K562 (cell line): ENCODE measurements at regions not wholly inside any gene's neighbourhood (a gene's known extent, or its start where the extent isn't known, plus 50 kb on each side); places are given as distances from the start of the nearest gene placed in this dataset.

Experiments used
- ATAC-seq: fragments of 200-7000 bp; cut with Tn5 transposase; 3 replicates; pipeline ENCODE4 v1.9.1; 2020; ENCODE audit warnings: moderate library complexity
- BruUV-seq: library from RNA; stranded (reverse); fragments of 400-500 nt; replicated peaks from 2 replicates; lab custom pipeline; 2021; lab: Mats Ljungman, UMichigan
- CTCF ChIA-PET: fragments of 300-600 bp; formaldehyde crosslinking; extraction: SDS; loops from one replicate; lab custom pipeline; 2021; ENCODE audit warnings: low intra/inter-chr PET ratio; lab: Yijun Ruan, JAX
- POLR2A ChIA-PET: fragments of 300-600, 350-650 bp; sonication (Branson Sonifier 250); formaldehyde crosslinking; extraction: SDS; loops from one replicate; lab custom pipeline; 2021; ENCODE audit warnings: antibody characterized with exemption, inconsistent platforms; lab: Yijun Ruan, JAX
- DNase-seq, 4 experiments: peaks; one replicate each; pipeline versions ENCODE4 v3.0.0 to v3.0.0-alpha.2; 2011 to 2018; ENCODE audit warnings: low spot score in 3 of 4, mixed read lengths in 3 of 4; ENCODE audit errors: extremely low read depth in 1 of 4
- FAIRE-seq: peaks from 2 replicates; lab custom pipeline; 2011; peaks lifted over from hg19 to GRCh38; lab: Jason Lieb, UNC
- H2AFZ ChIP-seq: 2 replicates; pipeline ENCODE4 v1.6.0; 2011; ENCODE audit warnings: low read depth, low read length, control low read depth, inconsistent platforms
- H3K27ac ChIP-seq: fragments of 200-600 bp; 3 replicates; pipeline ENCODE4 v1.8.0; 2011; ENCODE audit warnings: low read depth, mild to moderate bottlenecking, control low read depth, inconsistent platforms, low read length, moderate library complexity, mixed read lengths; ENCODE audit errors: extremely low read depth
- H3K27me3 ChIP-seq, 2 experiments: fragments of 300-600 bp in 1 of 2; 2 replicates in 1 of 2; 3 replicates in 1 of 2; pipeline versions ENCODE4 v1.6.0 to v1.8.0; 2011; ENCODE audit warnings: inconsistent platforms in 2 of 2, low read length in 2 of 2, mild to moderate bottlenecking in 1 of 2, mixed read lengths in 1 of 2, moderate library complexity in 1 of 2; ENCODE audit not compliant: control insufficient read depth in 2 of 2, insufficient read depth in 2 of 2
- H3K36me3 ChIP-seq: fragments of 300-600 bp; 3 replicates; pipeline ENCODE4 v1.8.0; 2011; ENCODE audit warnings: mild to moderate bottlenecking, low read length, inconsistent platforms; ENCODE audit not compliant: control insufficient read depth, insufficient read depth
- H3K4me1 ChIP-seq, 2 experiments: fragments of 200-600 bp in 1 of 2; replicated peaks in 1 of 2; 2 replicates in 1 of 2; 3 replicates in 1 of 2; pipeline versions ENCODE4 v1.5.1 to v1.8.0; 2011; ENCODE audit warnings: inconsistent platforms in 2 of 2, low read length in 2 of 2, mild to moderate bottlenecking in 1 of 2, mixed read lengths in 1 of 2, moderate library complexity in 1 of 2; ENCODE audit not compliant: control insufficient read depth in 2 of 2, insufficient read depth in 2 of 2
- H3K4me2 ChIP-seq: 2 replicates; pipeline ENCODE4 v1.6.1; 2011; ENCODE audit warnings: low read length, control low read depth, inconsistent platforms, mixed read lengths; ENCODE audit not compliant: insufficient read depth
- H3K4me3 ChIP-seq: fragments of 200-600 bp; sonication (generic), shearing (Covaris generic); 2 replicates; pipeline ENCODE4 v1.5.1; 2016; ENCODE audit warnings: control low read depth, inconsistent platforms
- H3K79me2 ChIP-seq: fragments of 200-600 bp; 3 replicates; pipeline ENCODE4 v1.8.0; 2011; ENCODE audit warnings: low read length, inconsistent platforms; ENCODE audit not compliant: control insufficient read depth, insufficient read depth
- H3K9ac ChIP-seq, 2 experiments: 2 replicates each; pipeline versions ENCODE4 v1.6.0 to v1.6.1; 2011; ENCODE audit warnings: low read depth in 2 of 2, low read length in 2 of 2, control low read depth in 1 of 2, inconsistent platforms in 1 of 2, mild to moderate bottlenecking in 1 of 2, mixed read lengths in 1 of 2; ENCODE audit not compliant: insufficient read depth in 1 of 2
- H3K9me1 ChIP-seq: one replicate; pipeline ENCODE4 v1.6.0; 2011; ENCODE audit warnings: inconsistent platforms, mild to moderate bottlenecking, low read length, moderate library complexity; ENCODE audit not compliant: control insufficient read depth, insufficient read depth
- H3K9me3 ChIP-seq: replicated peaks from 2 replicates; pipeline ENCODE4 v1.5.1; 2011; ENCODE audit warnings: low read depth, low read length, inconsistent platforms; ENCODE audit not compliant: control insufficient read depth, insufficient read depth
- H4K20me1 ChIP-seq: replicated peaks from 2 replicates; pipeline ENCODE4 v1.6.1; 2011; ENCODE audit warnings: low read length, inconsistent platforms, mixed read lengths; ENCODE audit not compliant: control insufficient read depth, insufficient read depth
- CHD2 ChIP-seq: IDR thresholded peaks from 2 replicates; pipeline ENCODE4 v1.6.1; 2011; ENCODE audit warnings: low read depth, low read length
- ETV1 ChIP-seq: fragments of 450-650 bp; conservative IDR thresholded peaks from 2 replicates; pipeline ENCODE4 v1.6.1; 2016; ENCODE audit warnings: missing genetic modification characterization, control low read depth, low read depth, missing compliant biosample characterization
- KDM1A ChIP-seq, 2 experiments: fragments of 450-650 bp; IDR thresholded peaks; 2 replicates each; pipeline ENCODE4 v1.6.1; 2016; ENCODE audit warnings: mild to moderate bottlenecking in 2 of 2
- NR2C2 ChIP-seq, 2 experiments: fragments of 200-800 bp in 1 of 2; sonication (Bioruptor generic) in 1 of 2; sonication (generic) in 1 of 2; formaldehyde crosslinking in 1 of 2; IDR thresholded peaks; 2 replicates each; pipeline versions ENCODE4 v1.6.1 to v1.8.0; 2016 to 2022; ENCODE audit warnings: mild to moderate bottlenecking in 1 of 2, missing compliant biosample characterization in 1 of 2, missing genetic modification characterization in 1 of 2, missing genetic modification reagents in 1 of 2
- PML ChIP-seq: IDR thresholded peaks from 2 replicates; pipeline ENCODE4 v1.6.1; 2012; ENCODE audit warnings: low read length, inconsistent platforms
- POLR2B ChIP-seq: fragments of 450-650 bp; IDR thresholded peaks from 2 replicates; pipeline ENCODE4 v1.6.1; 2018; ENCODE audit warnings: low read depth; ENCODE audit not compliant: partially characterized antibody
- SP2 ChIP-seq: IDR thresholded peaks from 2 replicates; pipeline ENCODE4 v1.6.1; 2011; ENCODE audit warnings: mild to moderate bottlenecking, low read depth, low read length, moderate library complexity; ENCODE audit not compliant: poor library complexity, severe bottlenecking; ENCODE audit errors: extremely low read depth
- YBX1 ChIP-seq: fragments of 450-650 bp; IDR thresholded peaks from 2 replicates; pipeline ENCODE4 v1.7.1; 2016; ENCODE audit warnings: mild to moderate bottlenecking
- YY1 ChIP-seq, 3 experiments: IDR thresholded peaks; 2 replicates each; pipeline ENCODE4 v1.6.1; 2011; ENCODE audit warnings: low read length in 2 of 3, mild to moderate bottlenecking in 2 of 3, moderate library complexity in 2 of 3, borderline replicate concordance in 1 of 3, control low read depth in 1 of 3, low read depth in 1 of 3; ENCODE audit not compliant: insufficient read depth in 3 of 3, insufficient replicate concordance in 2 of 3, control insufficient read depth in 1 of 3, insufficient read length in 1 of 3; ENCODE audit errors: extremely low read depth in 1 of 3
- ZNF280A ChIP-seq: fragments of 450-650 bp; IDR thresholded peaks from 2 replicates; pipeline ENCODE4 v1.6.1; 2018; ENCODE audit warnings: mild to moderate bottlenecking, low read depth; ENCODE audit not compliant: partially characterized antibody
- WGBS: fragments of 100-300 bp; shearing (Covaris generic); methylation state at CpG from one replicate; pipeline ENCODE4 v1.1.6; 2016; ENCODE audit warnings: low coverage, mixed read lengths; ENCODE audit not compliant: insufficient coverage; ENCODE audit errors: missing lambda C conversion rate; 5-methylcytosine and 5-hydroxymethylcytosine counted together
- in situ Hi-C: fragments of 300-500 bp; cut with MboI; formaldehyde crosslinking; loops from 4 replicates; pipeline ENCODE4 v1.15.0; 2018; ENCODE audit warnings: inconsistent platforms, mixed read lengths
- intact Hi-C: fragments of 100-400 bp; cut with micrococcal nuclease; formaldehyde crosslinking; loops from 2 replicates; pipeline ENCODE4 v1.14.2; 2022
- TF ChIP-seq, protein P1 (sequence below), 2 experiments: fragments of 450-650 bp in 1 of 2; IDR thresholded peaks; 2 replicates each; pipeline ENCODE4 v1.6.1; 2011 to 2017; ENCODE audit warnings: low read depth in 2 of 2, antibody characterized with exemption in 1 of 2, borderline replicate concordance in 1 of 2, low read length in 1 of 2, mild to moderate bottlenecking in 1 of 2, mixed read lengths in 1 of 2; ENCODE audit not compliant: control insufficient read depth in 1 of 2

- no peaks in the 10 kb centered on the region for H3K4me1 ChIP-seq
- no peak for ATAC-seq
- no peak overlapping the region for H3K27ac ChIP-seq
- H3K27me3 ChIP-seq = no peaks in the 10 kb centered on the region
- no peak overlapping the region for H3K9ac ChIP-seq
- BruUV-seq = no TSS peak
- ChIA-PET POLR2A (no interaction called here), CTCF (no interaction called here)
- FAIRE-seq = peak; percentile 32
- no peak overlapping the region for H3K4me2 ChIP-seq
- H3K9me3 ChIP-seq = no peaks in the 10 kb centered on the region; the same call in 1 of the 2 replicates
- no peak overlapping the region for H3K4me3 ChIP-seq
- H3K36me3 ChIP-seq = no peaks in the 10 kb centered on the region
- 0% methylated on average over 2 of the region's 2 CpGs for WGBS
- no peak overlapping the region for H2AFZ ChIP-seq
- DNase-seq = no peak
- intact Hi-C loops = no loop called here
- in situ Hi-C loops = no loop called here
- H3K9me1 ChIP-seq = no peaks in the 10 kb centered on the region
- no peaks in the 10 kb centered on the region for H4K20me1 ChIP-seq
- TF ChIP-seq SP2 (no peak), NR2C2 (CRISPR knock-in tag; IDR thresholded peaks at IDR 0.05) (no peak), NR2C2 (tag; IDR thresholded peaks at IDR 0.05) (no peak), CHD2 (no peak)
- no peaks in the 10 kb centered on the region for H3K79me2 ChIP-seq
Measured at GRCh38 chr5:20654033-20654432, 666.0 kb upstream of the CDH18 start.

DNA sequence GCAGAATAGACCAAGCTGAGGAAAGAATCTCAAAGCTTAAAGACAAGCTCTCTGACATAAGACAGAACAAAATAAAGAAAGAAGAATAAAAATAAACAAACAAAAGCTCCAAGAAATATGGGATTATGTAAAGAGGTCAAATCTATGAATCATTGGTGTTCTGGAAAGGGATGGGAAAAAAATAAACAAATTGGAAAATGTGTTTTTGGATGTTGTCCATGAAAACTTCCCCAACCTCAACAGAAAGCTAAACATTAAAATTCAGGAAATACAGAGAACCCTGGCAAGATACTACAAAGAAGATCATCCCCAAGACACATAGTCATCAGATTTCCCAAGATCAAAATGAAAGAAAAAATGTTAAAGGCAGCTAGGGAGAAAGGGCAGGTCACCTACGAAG is 662.0 kb upstream of the CDH18 start:
- WGBS = 5% methylated on average over 1 of the region's 1 CpG
- TF ChIP-seq YBX1 (no peak), PML (no peak), ETV1 (tag) (no peak), ZNF280A (no peak), POLR2B (no peak), YY1 (IDR thresholded peaks at IDR 0.05; ENCODE audit: borderline replicate concordance in 1 of 3, control insufficient read depth in 1 of 3, extremely low read depth in 1 of 3, insufficient read depth in 3 of 3, insufficient read length in 1 of 3, insufficient replicate concordance in 2 of 3, low read depth in 1 of 3, low read length in 2 of 3) (no peak), KDM1A (IDR thresholded peaks at IDR 0.05) (no peak)
- TF ChIP-seq, protein P1, sequence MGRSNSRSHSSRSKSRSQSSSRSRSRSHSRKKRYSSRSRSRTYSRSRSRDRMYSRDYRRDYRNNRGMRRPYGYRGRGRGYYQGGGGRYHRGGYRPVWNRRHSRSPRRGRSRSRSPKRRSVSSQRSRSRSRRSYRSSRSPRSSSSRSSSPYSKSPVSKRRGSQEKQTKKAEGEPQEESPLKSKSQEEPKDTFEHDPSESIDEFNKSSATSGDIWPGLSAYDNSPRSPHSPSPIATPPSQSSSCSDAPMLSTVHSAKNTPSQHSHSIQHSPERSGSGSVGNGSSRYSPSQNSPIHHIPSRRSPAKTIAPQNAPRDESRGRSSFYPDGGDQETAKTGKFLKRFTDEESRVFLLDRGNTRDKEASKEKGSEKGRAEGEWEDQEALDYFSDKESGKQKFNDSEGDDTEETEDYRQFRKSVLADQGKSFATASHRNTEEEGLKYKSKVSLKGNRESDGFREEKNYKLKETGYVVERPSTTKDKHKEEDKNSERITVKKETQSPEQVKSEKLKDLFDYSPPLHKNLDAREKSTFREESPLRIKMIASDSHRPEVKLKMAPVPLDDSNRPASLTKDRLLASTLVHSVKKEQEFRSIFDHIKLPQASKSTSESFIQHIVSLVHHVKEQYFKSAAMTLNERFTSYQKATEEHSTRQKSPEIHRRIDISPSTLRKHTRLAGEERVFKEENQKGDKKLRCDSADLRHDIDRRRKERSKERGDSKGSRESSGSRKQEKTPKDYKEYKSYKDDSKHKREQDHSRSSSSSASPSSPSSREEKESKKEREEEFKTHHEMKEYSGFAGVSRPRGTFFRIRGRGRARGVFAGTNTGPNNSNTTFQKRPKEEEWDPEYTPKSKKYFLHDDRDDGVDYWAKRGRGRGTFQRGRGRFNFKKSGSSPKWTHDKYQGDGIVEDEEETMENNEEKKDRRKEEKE (IDR thresholded peaks at IDR 0.05; ENCODE audit: borderline replicate concordance in 1 of 2, control insufficient read depth in 1 of 2, low read depth in 2 of 2, low read length in 1 of 2) = no peak

More for the DNA sequence above, 662.0 kb upstream of the CDH18 start:
- Histone ChIP-seq H3K4me2 (no peak overlapping the region), H3K27me3 (no peaks in the 10 kb centered on the region), H2AFZ (no peak overlapping the region), H3K9ac (no peak overlapping the region), H4K20me1 (no peaks in the 10 kb centered on the region), H3K4me3 (no peak overlapping the region), H3K36me3 (no peaks in the 10 kb centered on the region), H3K9me1 (no peaks in the 10 kb centered on the region), H3K4me1 (no peaks in the 10 kb centered on the region), H3K27ac (no peak overlapping the region), H3K9me3 (peaks cover 4% of the 10 kb centered on the region), H3K79me2 (no peaks in the 10 kb centered on the region)
- intact Hi-C loops (no loop called here), in situ Hi-C loops (no loop called here)
- no peak for ATAC-seq
- BruUV-seq = no TSS peak
- CTCF ChIA-PET = no interaction called here
- no peak for FAIRE-seq
- POLR2A ChIA-PET = no interaction called here
- DNase-seq = no peak
